KMS-11 (cell line): ENCODE measurements at regions not wholly inside any gene's neighbourhood (a gene's known extent, or its start where the extent isn't known, plus 50 kb on each side); places are given as distances from the start of the nearest gene placed in this dataset.
A peak's percentile ranks its signal among the peaks of the same experiment; 100 is the strongest.

Experiments
- H2AFZ ChIP-seq: fragments of 200-600 bp; sonication (generic); 2 replicates; pipeline ENCODE4 v1.6.1; 2016; ENCODE audit warnings: antibody characterized with exemption, mixed run types, low read depth
- H3K27ac ChIP-seq: fragments of 200-600 bp; sonication (generic); 2 replicates; pipeline ENCODE4 v1.6.1; 2016; ENCODE audit warnings: mild to moderate bottlenecking, mixed run types
- H3K27me3 ChIP-seq: fragments of 200-600 bp; sonication (generic); 2 replicates; pipeline ENCODE4 v1.6.1; 2017; ENCODE audit warnings: mild to moderate bottlenecking, low read depth, mixed run types, moderate library complexity; ENCODE audit not compliant: insufficient read depth
- H3K36me3 ChIP-seq: fragments of 200-600 bp; sonication (generic); 2 replicates; pipeline ENCODE4 v1.6.1; 2017; ENCODE audit warnings: mild to moderate bottlenecking, mixed run types; ENCODE audit not compliant: insufficient read depth
- H3K4me1 ChIP-seq: fragments of 200-600 bp; sonication (generic); 2 replicates; pipeline ENCODE4 v1.6.1; 2016; ENCODE audit warnings: mild to moderate bottlenecking, low read depth, mixed run types; ENCODE audit not compliant: poor library complexity, severe bottlenecking
- H3K4me2 ChIP-seq: fragments of 200-600 bp; sonication (generic); 2 replicates; pipeline ENCODE4 v1.7.0; 2016; ENCODE audit warnings: mild to moderate bottlenecking, mixed run types
- H3K4me3 ChIP-seq: fragments of 200-600 bp; sonication (generic); IDR thresholded peaks from 2 replicates; pipeline ENCODE4 v1.6.1; 2017; ENCODE audit warnings: low read depth, low read length, mixed read lengths; ENCODE audit not compliant: insufficient read depth
- H3K79me2 ChIP-seq: fragments of 200-600 bp; sonication (generic); 2 replicates; pipeline ENCODE4 v1.6.1; 2016; ENCODE audit warnings: low read depth, mixed run types; ENCODE audit not compliant: insufficient read depth
- H3K9ac ChIP-seq: fragments of 200-600 bp; sonication (generic); 2 replicates; pipeline ENCODE4 v1.6.1; 2016; ENCODE audit warnings: mild to moderate bottlenecking, mixed run types
- H4K20me1 ChIP-seq: fragments of 200-600 bp; sonication (generic); 2 replicates; pipeline ENCODE4 v1.6.1; 2016; ENCODE audit warnings: mild to moderate bottlenecking, mixed run types; ENCODE audit not compliant: insufficient read depth
- TF ChIP-seq, protein P1 (sequence below): fragments of 200-600 bp; sonication (generic); conservative IDR thresholded peaks from 2 replicates; pipeline ENCODE4 v1.6.1; 2017; ENCODE audit warnings: low read depth, mild to moderate bottlenecking, antibody characterized with exemption, low read length, moderate library complexity, mixed read lengths

DNA sequence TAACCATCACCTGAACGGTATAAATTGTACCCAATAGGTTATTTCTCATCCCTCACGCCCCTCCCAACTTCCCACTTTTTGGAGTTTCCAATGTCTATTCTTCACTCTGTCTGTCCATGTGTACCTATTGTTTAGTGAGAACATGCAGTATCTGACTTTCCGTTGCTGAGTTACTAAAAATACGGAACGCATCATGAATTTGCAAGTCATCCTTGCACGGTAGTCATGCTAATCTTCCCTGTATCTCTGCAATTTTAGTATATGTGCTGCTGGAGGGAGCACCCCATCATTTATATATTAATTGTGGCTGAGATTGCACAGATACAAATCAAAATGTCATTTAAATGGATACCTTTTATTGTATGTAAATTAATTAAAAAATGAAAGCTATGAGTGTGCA is 75.7 kb upstream of the SFMBT2 start:
- Histone ChIP-seq H3K4me3 (no peak overlapping the region), H3K4me2 (peak overlapping the region; percentile 88; the same call in 1 of the 2 replicates), H2AFZ (no peak overlapping the region), H4K20me1 (no peaks in the 10 kb centered on the region), H3K27ac (peak overlapping the region; percentile 94; the same call in 1 of the 2 replicates), H3K27me3 (no peaks in the 10 kb centered on the region), H3K4me1 (peaks cover 100% of the 10 kb centered on the region), H3K9ac (no peak overlapping the region), H3K79me2 (no peaks in the 10 kb centered on the region), H3K36me3 (no peaks in the 10 kb centered on the region)
- TF ChIP-seq, protein P1, sequence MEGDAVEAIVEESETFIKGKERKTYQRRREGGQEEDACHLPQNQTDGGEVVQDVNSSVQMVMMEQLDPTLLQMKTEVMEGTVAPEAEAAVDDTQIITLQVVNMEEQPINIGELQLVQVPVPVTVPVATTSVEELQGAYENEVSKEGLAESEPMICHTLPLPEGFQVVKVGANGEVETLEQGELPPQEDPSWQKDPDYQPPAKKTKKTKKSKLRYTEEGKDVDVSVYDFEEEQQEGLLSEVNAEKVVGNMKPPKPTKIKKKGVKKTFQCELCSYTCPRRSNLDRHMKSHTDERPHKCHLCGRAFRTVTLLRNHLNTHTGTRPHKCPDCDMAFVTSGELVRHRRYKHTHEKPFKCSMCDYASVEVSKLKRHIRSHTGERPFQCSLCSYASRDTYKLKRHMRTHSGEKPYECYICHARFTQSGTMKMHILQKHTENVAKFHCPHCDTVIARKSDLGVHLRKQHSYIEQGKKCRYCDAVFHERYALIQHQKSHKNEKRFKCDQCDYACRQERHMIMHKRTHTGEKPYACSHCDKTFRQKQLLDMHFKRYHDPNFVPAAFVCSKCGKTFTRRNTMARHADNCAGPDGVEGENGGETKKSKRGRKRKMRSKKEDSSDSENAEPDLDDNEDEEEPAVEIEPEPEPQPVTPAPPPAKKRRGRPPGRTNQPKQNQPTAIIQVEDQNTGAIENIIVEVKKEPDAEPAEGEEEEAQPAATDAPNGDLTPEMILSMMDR: no peak

DNA sequence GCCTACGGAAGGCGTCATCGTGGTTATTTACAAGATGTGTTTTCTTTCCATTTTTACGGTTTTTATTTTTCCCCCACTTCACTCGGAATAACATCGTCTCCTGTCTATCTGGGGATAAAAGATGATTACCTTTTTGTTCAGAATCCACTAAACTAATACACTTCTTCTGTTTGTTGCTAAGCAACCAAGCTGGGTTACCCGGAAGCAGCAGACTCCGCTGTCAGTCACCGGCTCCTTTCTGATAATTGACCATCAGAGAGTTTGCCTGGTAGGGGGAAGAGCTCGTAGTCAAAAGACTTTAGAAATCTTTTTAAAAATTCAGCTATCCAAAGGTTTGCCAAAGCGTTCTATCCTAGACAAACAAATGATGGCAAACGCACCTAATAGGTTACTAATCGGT is 75.0 kb upstream of the SFMBT2 start:
- Histone ChIP-seq H4K20me1 (no peaks in the 10 kb centered on the region), H3K4me2 (peak overlapping the region; percentile 94; the same call in 1 of the 2 replicates), H3K79me2 (no peaks in the 10 kb centered on the region), H3K4me3 (no peak overlapping the region), H2AFZ (no peak overlapping the region), H3K36me3 (no peaks in the 10 kb centered on the region), H3K27ac (peak overlapping the region; percentile 83), H3K9ac (no peak overlapping the region), H3K4me1 (peaks cover 100% of the 10 kb centered on the region), H3K27me3 (no peaks in the 10 kb centered on the region)
- TF ChIP-seq, protein P1: no peak

DNA sequence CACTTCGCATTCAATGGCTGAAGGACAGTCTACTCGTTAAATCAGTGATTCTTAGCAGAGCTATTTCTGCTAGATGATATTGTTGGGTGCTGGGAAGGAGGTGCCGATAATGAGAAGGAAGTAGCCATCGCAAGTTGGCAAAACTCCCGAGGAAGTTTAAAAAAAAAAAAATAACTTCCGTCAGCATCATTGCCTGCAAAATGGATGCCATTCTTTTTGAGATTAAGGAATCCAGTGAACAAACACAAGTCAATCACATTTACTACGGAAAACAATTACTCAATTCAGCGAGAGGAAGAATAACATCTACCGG is 74.4 kb upstream of the SFMBT2 start:
- Histone ChIP-seq H3K4me2 (peak overlapping the region; percentile 94), H3K4me1 (peaks cover 100% of the 10 kb centered on the region), H3K9ac (peak overlapping the region; percentile 48; the same call in 1 of the 2 replicates), H2AFZ (peak overlapping the region; percentile 21; the same call in 1 of the 2 replicates), H3K27ac (peak overlapping the region; percentile 83), H3K4me3 (no peak overlapping the region), H3K79me2 (no peaks in the 10 kb centered on the region), H3K27me3 (no peaks in the 10 kb centered on the region), H4K20me1 (no peaks in the 10 kb centered on the region), H3K36me3 (no peaks in the 10 kb centered on the region)
- TF ChIP-seq, protein P1: no peak

DNA sequence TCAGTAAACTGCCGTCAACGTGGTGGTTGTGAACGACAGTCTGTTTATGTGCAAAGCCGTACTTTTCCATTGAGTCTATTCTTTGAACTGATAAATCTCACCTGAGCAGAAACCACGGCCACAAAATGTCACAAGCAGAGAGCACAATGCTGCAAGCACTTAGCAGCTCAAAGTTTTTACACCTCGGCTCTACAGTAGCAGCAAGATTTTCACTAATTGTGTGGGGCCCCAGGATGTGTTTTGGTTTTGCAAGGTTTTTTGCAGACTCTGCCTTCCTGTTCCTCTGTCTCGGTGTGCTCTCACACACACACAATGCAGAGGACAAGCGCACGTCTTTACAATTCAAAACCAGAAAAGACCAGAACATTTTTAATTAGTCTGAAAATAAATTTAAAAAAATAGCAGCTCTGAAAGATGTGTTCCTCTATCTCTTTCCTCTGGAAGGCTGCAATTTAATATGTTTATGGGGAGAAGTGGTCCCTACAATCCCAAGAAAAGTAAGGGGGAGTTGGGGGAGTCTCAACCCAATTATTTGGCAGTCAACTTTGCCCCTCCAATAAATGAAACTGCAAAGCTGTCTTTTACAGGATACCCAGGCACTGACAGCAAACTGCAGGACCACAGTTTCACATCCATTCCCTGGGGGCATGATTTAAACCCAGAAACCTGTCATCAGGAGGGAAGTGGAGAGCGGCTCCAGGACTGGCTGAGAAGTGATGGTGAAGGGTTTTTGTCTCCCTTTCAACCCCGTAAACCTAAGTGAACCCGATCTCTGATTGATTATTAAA is 73.8 kb upstream of the SFMBT2 start:
- H4K20me1 ChIP-seq: no peaks in the 10 kb centered on the region
- H3K4me3 ChIP-seq: no peak overlapping the region
- peak overlapping the region; percentile 21; the same call in 1 of the 2 replicates for H2AFZ ChIP-seq
- TF ChIP-seq, protein P1: no peak
- H3K27me3 ChIP-seq: no peaks in the 10 kb centered on the region
- no peaks in the 10 kb centered on the region for H3K36me3 ChIP-seq
- peak overlapping the region; percentile 48 for H3K9ac ChIP-seq
- peak overlapping the region; percentile 83 for H3K27ac ChIP-seq
- H3K79me2 ChIP-seq: no peaks in the 10 kb centered on the region
- H3K4me2 ChIP-seq: peak overlapping the region; percentile 94
- H3K4me1 ChIP-seq: peaks cover 100% of the 10 kb centered on the region
